HepG2 (cell line): ENCODE measurements at regions not wholly inside any gene's neighbourhood (a gene's known extent, or its start where the extent isn't known, plus 50 kb on each side); places are given as distances from the start of the nearest gene placed in this dataset.

Experiments
- ATAC-seq: fragments of 200-7000 bp; cut with Tn5 transposase; 3 replicates; pipeline ENCODE4 v1.9.1; 2020; ENCODE audit warnings: mild to moderate bottlenecking, moderate library complexity
- BruUV-seq: library from RNA; stranded (reverse); fragments of 400-500 nt; replicated peaks from 2 replicates; lab custom pipeline; 2021; lab: Mats Ljungman, UMichigan
- CTCF ChIA-PET: fragments of 300-600 bp; formaldehyde crosslinking; extraction: SDS; loops from one replicate; lab custom pipeline; 2021; ENCODE audit warnings: low total read pairs, inconsistent platforms, low intra/inter-chr PET ratio; lab: Yijun Ruan, JAX
- POLR2A ChIA-PET: fragments of 350-600 bp; sonication (Branson Sonifier 250); formaldehyde crosslinking; loops from one replicate; lab custom pipeline; 2020; ENCODE audit warnings: antibody characterized with exemption, inconsistent platforms; lab: Yijun Ruan, JAX
- DNase-seq: peaks from one replicate; pipeline ENCODE4 v3.0.0-alpha.2; 2015; ENCODE audit warnings: low spot score
- FAIRE-seq: peaks from 3 replicates; lab custom pipeline; 2011; peaks lifted over from hg19 to GRCh38; lab: Jason Lieb, UNC
- H2AFZ ChIP-seq: one replicate; pipeline ENCODE4 v1.6.1; 2011; ENCODE audit warnings: low read length, inconsistent platforms
- H3K27ac ChIP-seq: fragments of 300-600 bp; 3 replicates; pipeline ENCODE4 v1.8.0; 2011; ENCODE audit warnings: mixed run types, mild to moderate bottlenecking, mixed read lengths, low read length, inconsistent platforms; ENCODE audit not compliant: insufficient read depth; ENCODE audit errors: extremely low read length
- H3K27me3 ChIP-seq, 2 experiments: fragments of 200-600 bp in 1 of 2; 2 replicates in 1 of 2; 3 replicates in 1 of 2; pipeline versions ENCODE4 v1.6.0 to v1.8.0; 2011; ENCODE audit warnings: low read length in 2 of 2, mild to moderate bottlenecking in 2 of 2, moderate library complexity in 2 of 2, inconsistent platforms in 1 of 2; ENCODE audit not compliant: insufficient read depth in 2 of 2, control insufficient read depth in 1 of 2
- H3K36me3 ChIP-seq, 2 experiments: fragments of 200-600 bp in 1 of 2; replicated peaks in 1 of 2; 2 replicates in 1 of 2; 3 replicates in 1 of 2; pipeline versions ENCODE4 v1.5.1 to v1.8.0; 2011; ENCODE audit warnings: low read length in 2 of 2, inconsistent platforms in 1 of 2; ENCODE audit not compliant: insufficient read depth in 2 of 2, control insufficient read depth in 1 of 2
- H3K4me1 ChIP-seq: 2 replicates; pipeline ENCODE4 v1.5.1; 2012; ENCODE audit warnings: low read length, inconsistent platforms; ENCODE audit not compliant: insufficient read depth
- H3K4me2 ChIP-seq: 2 replicates; pipeline ENCODE4 v1.6.0; 2011; ENCODE audit warnings: low read depth, low read length, inconsistent platforms
- H3K4me3 ChIP-seq, 3 experiments: fragments of 200-600 bp in 1 of 3; sonication (generic), shearing (Covaris generic) in 1 of 3; replicated peaks in 1 of 3; 2 replicates each; pipeline ENCODE4 v1.5.1; 2011 to 2016; ENCODE audit warnings: low read length in 3 of 3, inconsistent platforms in 2 of 3, low read depth in 2 of 3, mild to moderate bottlenecking in 2 of 3, control low read depth in 1 of 3, mixed read lengths in 1 of 3; ENCODE audit not compliant: insufficient read depth in 1 of 3
- H3K79me2 ChIP-seq: one replicate; pipeline ENCODE4 v1.6.1; 2011; ENCODE audit warnings: low read length, inconsistent platforms; ENCODE audit not compliant: insufficient read depth
- H3K9ac ChIP-seq: 2 replicates; pipeline ENCODE4 v1.6.0; 2011; ENCODE audit warnings: mild to moderate bottlenecking, low read depth, low read length, inconsistent platforms; ENCODE audit not compliant: insufficient read depth
- H3K9me3 ChIP-seq: 2 replicates; pipeline ENCODE4 v1.5.1; 2012; ENCODE audit warnings: mild to moderate bottlenecking, low read length
- H4K20me1 ChIP-seq: 2 replicates; pipeline ENCODE4 v1.6.0; 2011; ENCODE audit warnings: inconsistent platforms, mild to moderate bottlenecking, low read length, moderate library complexity; ENCODE audit not compliant: insufficient read depth
- ADNP ChIP-seq: sonication (generic); formaldehyde crosslinking; IDR thresholded peaks from 2 replicates; pipeline ENCODE4 v1.4.0; 2020; ENCODE audit warnings: missing genetic modification reagents
- AHR ChIP-seq: IDR thresholded peaks from 2 replicates; pipeline ENCODE4 v1.6.1; 2018; ENCODE audit warnings: missing genetic modification reagents, missing compliant biosample characterization
- CC2D1A ChIP-seq: sonication (generic); formaldehyde crosslinking; IDR thresholded peaks from 2 replicates; pipeline ENCODE4 v1.8.1; 2023; ENCODE audit warnings: mild to moderate bottlenecking, missing genetic modification reagents
- CENPX ChIP-seq: sonication (generic); formaldehyde crosslinking; IDR thresholded peaks from 2 replicates; pipeline ENCODE4 v1.9.0; 2021; ENCODE audit warnings: mild to moderate bottlenecking, missing genetic modification reagents, moderate library complexity
- FUBP1 ChIP-seq: sonication (generic); formaldehyde crosslinking; IDR thresholded peaks from 2 replicates; pipeline ENCODE4 v1.5.1; 2020; ENCODE audit warnings: missing genetic modification reagents, mild to moderate bottlenecking, borderline replicate concordance
- HNRNPH1 ChIP-seq: fragments of 200-400 bp; formaldehyde crosslinking; optimal IDR thresholded peaks from 2 replicates; pipeline ENCODE3; 2017; ENCODE audit warnings: mild to moderate bottlenecking, low read depth, low read length
- NCOA2 ChIP-seq: sonication (generic); formaldehyde crosslinking; IDR thresholded peaks from 2 replicates; pipeline ENCODE4 v1.8.0; 2022; ENCODE audit warnings: inconsistent platforms
- PAWR ChIP-seq: sonication (generic); formaldehyde crosslinking; IDR thresholded peaks from 2 replicates; pipeline ENCODE4 v1.4.0; 2020; ENCODE audit warnings: missing genetic modification reagents, mild to moderate bottlenecking, borderline replicate concordance
- PAX8 ChIP-seq: sonication (generic); formaldehyde crosslinking; IDR thresholded peaks from 2 replicates; pipeline ENCODE4 v1.8.0; 2022; ENCODE audit warnings: mild to moderate bottlenecking, missing genetic modification reagents, borderline replicate concordance
- SIN3B ChIP-seq: fragments of 150-350 bp; IDR thresholded peaks from 2 replicates; pipeline ENCODE4 v1.6.1; 2014; ENCODE audit warnings: low read length
- TEAD3 ChIP-seq: optimal IDR thresholded peaks from 2 replicates; pipeline ENCODE3; 2016; ENCODE audit warnings: borderline replicate concordance
- ZNF101 ChIP-seq: sonication (generic); formaldehyde crosslinking; IDR thresholded peaks from 2 replicates; pipeline ENCODE4 v1.4.0; 2020; ENCODE audit warnings: mild to moderate bottlenecking, low read depth, missing genetic modification reagents, borderline replicate concordance
- ZNF160 ChIP-seq: sonication (generic); formaldehyde crosslinking; IDR thresholded peaks from 2 replicates; pipeline ENCODE4 v1.8.0; 2022; ENCODE audit warnings: mild to moderate bottlenecking, inconsistent platforms, missing genetic modification reagents
- ZNF292 ChIP-seq: sonication (generic); formaldehyde crosslinking; IDR thresholded peaks from 2 replicates; pipeline ENCODE4 v1.8.1; 2022; ENCODE audit warnings: mild to moderate bottlenecking, low read depth, missing genetic modification reagents, borderline replicate concordance
- ZNF530 ChIP-seq: sonication (generic); formaldehyde crosslinking; IDR thresholded peaks from 2 replicates; pipeline ENCODE4 v1.5.0; 2020; ENCODE audit warnings: low read depth, mild to moderate bottlenecking, missing genetic modification reagents
- ZNF616 ChIP-seq: sonication (generic); formaldehyde crosslinking; IDR thresholded peaks from 2 replicates; pipeline ENCODE4 v1.5.0; 2020; ENCODE audit warnings: low read depth, mild to moderate bottlenecking, missing genetic modification reagents
- ZNF7 ChIP-seq: IDR thresholded peaks from 2 replicates; pipeline ENCODE4 v1.6.1; 2016; ENCODE audit warnings: missing biosample characterization, missing genetic modification reagents
- ZNF709 ChIP-seq: sonication (generic); formaldehyde crosslinking; IDR thresholded peaks from 2 replicates; pipeline ENCODE4 v1.5.0; 2020; ENCODE audit warnings: mild to moderate bottlenecking, missing genetic modification reagents
- WGBS: methylation state at CpG from one replicate; pipeline ENCODE4 v1.1.6; 2017; ENCODE audit warnings: low lambda C conversion rate; 5-methylcytosine and 5-hydroxymethylcytosine counted together
- in situ Hi-C: cut with HindIII; loops from 2 replicates; pipeline ENCODE4 v1.10.0; 2017; ENCODE audit warnings: low pct_unique_long_range_greater_than_20kb; ENCODE audit not compliant: extremely low pct_ligation_motif_present
- intact Hi-C: fragments of 100-400 bp; cut with micrococcal nuclease; formaldehyde crosslinking; loops from one replicate; pipeline ENCODE4 v1.10.0; 2022; ENCODE audit not compliant: unreplicated experiment

- no peak overlapping the region for H3K4me3 ChIP-seq
- POLR2A ChIA-PET: no interaction called here
- TF ChIP-seq AHR (CRISPR knock-in tag): no peak
- no peak for TF ChIP-seq ZNF616 (CRISPR knock-in tag)
- no peak for TF ChIP-seq CENPX
- TF ChIP-seq SIN3B: no peak
- no peak for TF ChIP-seq ZNF160
- TF ChIP-seq TEAD3 (CRISPR knock-in tag): no peak
- no peak for TF ChIP-seq FUBP1 (CRISPR knock-in tag)
- no peak for TF ChIP-seq CC2D1A (CRISPR knock-in tag)
- no peak for TF ChIP-seq ZNF7
- no peak for TF ChIP-seq ADNP
- no peak for TF ChIP-seq PAX8 (CRISPR knock-in tag)
- no peak for TF ChIP-seq ZNF101
- no peak for TF ChIP-seq ZNF530 (CRISPR knock-in tag)
- no peak for TF ChIP-seq PAWR (CRISPR knock-in tag)
- no peak for TF ChIP-seq ZNF292
- no peak for TF ChIP-seq ZNF709 (CRISPR knock-in tag)
- no peak for TF ChIP-seq NCOA2 (CRISPR knock-in tag)
- no peak for TF ChIP-seq HNRNPH1
- H2AFZ ChIP-seq: no peak overlapping the region
- no peak overlapping the region for H3K9ac ChIP-seq
- in situ Hi-C loops: no loop called here
- no peaks in the 10 kb centered on the region; the same call in 1 of the 2 replicates for H3K9me3 ChIP-seq
- intact Hi-C loops: no loop called here
- ATAC-seq (no peak), FAIRE-seq (no peak), DNase-seq (no peak)
- H4K20me1 ChIP-seq: no peaks in the 10 kb centered on the region
- H3K4me2 ChIP-seq: no peak overlapping the region
- CTCF ChIA-PET: no interaction called here
- H3K27me3 ChIP-seq: no peaks in the 10 kb centered on the region
- H3K36me3 ChIP-seq: no peaks in the 10 kb centered on the region
- H3K79me2 ChIP-seq: no peaks in the 10 kb centered on the region
- H3K4me1 ChIP-seq: no peaks in the 10 kb centered on the region
- 10% methylated on average over 2 of the region's 2 CpGs for WGBS
- BruUV-seq: no TSS peak
- no peak overlapping the region for H3K27ac ChIP-seq
Measured at GRCh38 chr11:110776081-110776480, 63.8 kb upstream of the ARHGAP20 start.
